Esophagus squamous epithelium (tissue), 5 donors: ENCODE measurements at regions not wholly inside any gene's neighbourhood (a gene's known extent, or its start where the extent isn't known, plus 50 kb on each side); places are given as distances from the start of the nearest gene placed in this dataset.

Source experiments
- DNase-seq: peaks from one replicate; lab custom pipeline; 2025; lab: John Stamatoyannopoulos, UW
- H3K27ac ChIP-seq, 4 donors: fragments of 200-600 bp; sonication (generic); one replicate each; pipeline ENCODE4 v1.5.1; 2016 to 2019; ENCODE audit warnings: mild to moderate bottlenecking in 1 of 4
- H3K27me3 ChIP-seq, 4 donors: fragments of 200-600 bp; sonication (generic); 1 replicate in 3 of 4; 2 replicates in 1 of 4; pipeline versions ENCODE4 v1.5.1 to v1.6.0; 2017 to 2021; ENCODE audit warnings: antibody characterized with exemption in 1 of 4
- H3K36me3 ChIP-seq, 3 donors: fragments of 200-600 bp; sonication (generic); one replicate each; pipeline ENCODE4 v1.5.1; 2016 to 2019
- H3K4me1 ChIP-seq, 3 donors: fragments of 200-600 bp; sonication (generic); one replicate each; pipeline ENCODE4 v1.5.1; 2017 to 2019
- H3K4me3 ChIP-seq, 4 donors: fragments of 200-600 bp; sonication (generic); 1 replicate in 3 of 4; 2 replicates in 1 of 4; pipeline ENCODE4 v1.5.1; 2016 to 2019; ENCODE audit warnings: mild to moderate bottlenecking in 2 of 4, moderate library complexity in 1 of 4
- H3K9me3 ChIP-seq, 3 donors: fragments of 200-600 bp; sonication (generic); one replicate each; pipeline ENCODE4 v1.5.1; 2016 to 2019
- CTCF ChIP-seq, 6 experiments: fragments of 450-650 bp in 4 of 6; fragments of 200-600 bp in 2 of 6; sonication (generic) in 2 of 6; IDR thresholded peaks; one replicate each; pipeline ENCODE4 v1.5.1; 2016 to 2019; ENCODE audit warnings: antibody characterized with exemption in 6 of 6, mild to moderate bottlenecking in 4 of 6, moderate library complexity in 4 of 6
- POLR2A ChIP-seq, 4 donors: fragments of 450-650 bp; IDR thresholded peaks; one replicate each; pipeline ENCODE4 v1.6.1; 2017; ENCODE audit warnings: antibody characterized with exemption in 4 of 4, mild to moderate bottlenecking in 4 of 4, moderate library complexity in 3 of 4
- WGBS, 2 donors: methylation state at CpG; one replicate each; pipeline ENCODE4 v1.1.5; 2018; 5-methylcytosine and 5-hydroxymethylcytosine counted together
- intact Hi-C: fragments of 100-400 bp; cut with DNase I; formaldehyde crosslinking; loops from one replicate; pipeline ENCODE4 v1.15.0; 2022
- donor health status: DM: yes; HTN: yes; CAD: no.

DNA sequence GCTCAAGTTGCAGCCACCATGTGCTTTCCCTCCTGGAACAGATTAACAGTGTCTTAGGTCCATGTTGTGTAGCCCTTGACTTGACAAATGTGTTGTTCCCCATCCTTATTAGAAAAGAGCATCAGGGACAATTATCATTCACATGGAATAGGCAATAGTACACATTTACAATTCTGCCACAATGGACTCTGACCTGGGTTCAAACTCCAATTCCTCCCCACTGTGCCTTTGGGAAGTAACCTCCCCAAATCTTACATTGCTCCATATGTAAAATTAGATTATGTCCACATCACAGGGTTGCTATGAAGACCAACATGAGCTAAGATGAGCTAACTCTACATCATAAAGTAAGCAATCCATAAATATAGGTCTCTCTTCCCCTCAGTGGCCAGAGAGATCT lies 193.8 kb downstream of the NRP2 start:
- intact Hi-C loops, result no loop called here
- no peaks in the 10 kb centered on the region for H3K4me1 ChIP-seq
- no peak overlapping the region for H3K4me3 ChIP-seq
- TF ChIP-seq POLR2A (IDR thresholded peaks at IDR 0.05), result no peak
- TF ChIP-seq CTCF (IDR thresholded peaks at IDR 0.05), result no peak
- no peaks in the 10 kb centered on the region for H3K9me3 ChIP-seq
- no peak overlapping the region for H3K27ac ChIP-seq
- DNase-seq, result no peak
- H3K27me3 ChIP-seq, result no peaks in the 10 kb centered on the region
- no peaks in the 10 kb centered on the region for H3K36me3 ChIP-seq

DNA sequence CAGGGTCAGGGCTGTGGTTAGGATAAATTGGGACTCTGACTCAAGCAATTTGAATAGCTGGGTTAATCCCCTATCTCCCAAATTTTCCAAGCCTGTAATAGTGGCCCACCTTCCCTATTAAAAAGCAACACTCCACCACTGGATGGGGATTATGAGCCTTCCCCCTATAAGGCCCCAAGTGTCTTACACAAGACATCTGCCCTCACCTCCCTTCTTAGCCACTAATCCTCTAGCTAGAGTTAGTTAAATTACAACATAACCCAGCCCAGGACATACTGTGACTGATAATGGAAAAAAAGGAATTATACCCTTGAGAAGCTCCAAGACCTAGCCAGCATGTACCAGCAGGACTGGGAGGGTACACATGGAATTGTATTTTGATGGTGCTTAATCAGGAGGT lies 190.4 kb downstream of the NRP2 start:
- no peak for DNase-seq
- TF ChIP-seq POLR2A (IDR thresholded peaks at IDR 0.05), result no peak
- no peak for TF ChIP-seq CTCF (IDR thresholded peaks at IDR 0.05)
- intact Hi-C loops, result no loop called here
- Histone ChIP-seq H3K27me3 (no peaks in the 10 kb centered on the region), H3K36me3 (no peaks in the 10 kb centered on the region), H3K27ac (no peak overlapping the region), H3K4me1 (no peaks in the 10 kb centered on the region), H3K9me3 (no peaks in the 10 kb centered on the region), H3K4me3 (no peak overlapping the region)

DNA sequence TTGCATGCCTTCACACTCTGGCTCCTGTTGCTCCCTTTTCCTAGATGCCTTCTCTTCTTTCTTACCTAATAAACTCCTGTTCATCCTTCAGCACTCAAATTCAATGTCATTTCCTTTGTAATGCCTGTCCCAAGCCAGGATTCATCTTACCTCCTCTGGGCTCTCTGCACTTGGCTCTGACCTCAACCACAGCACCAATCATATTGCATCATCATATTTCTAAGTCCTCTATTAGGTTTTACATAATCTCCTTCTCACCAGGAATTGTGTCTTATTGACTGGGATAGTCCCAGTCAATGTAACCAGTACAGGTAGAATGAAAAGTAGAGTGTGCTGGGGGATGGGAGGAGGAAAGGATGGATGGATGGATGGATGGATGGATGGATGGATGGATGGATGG lies 187.1 kb downstream of the NRP2 start:
- intact Hi-C loops, result no loop called here
- Histone ChIP-seq H3K4me1 (peaks cover 0 to 14% (median 0%) of the 10 kb centered on the region in 3 donors), H3K36me3 (no peaks in the 10 kb centered on the region), H3K27ac (no peak overlapping the region), H3K9me3 (no peaks in the 10 kb centered on the region), H3K4me3 (no peak overlapping the region), H3K27me3 (no peaks in the 10 kb centered on the region)
- TF ChIP-seq CTCF (IDR thresholded peaks at IDR 0.05) (no peak), POLR2A (IDR thresholded peaks at IDR 0.05) (no peak)
- no peak for DNase-seq

DNA sequence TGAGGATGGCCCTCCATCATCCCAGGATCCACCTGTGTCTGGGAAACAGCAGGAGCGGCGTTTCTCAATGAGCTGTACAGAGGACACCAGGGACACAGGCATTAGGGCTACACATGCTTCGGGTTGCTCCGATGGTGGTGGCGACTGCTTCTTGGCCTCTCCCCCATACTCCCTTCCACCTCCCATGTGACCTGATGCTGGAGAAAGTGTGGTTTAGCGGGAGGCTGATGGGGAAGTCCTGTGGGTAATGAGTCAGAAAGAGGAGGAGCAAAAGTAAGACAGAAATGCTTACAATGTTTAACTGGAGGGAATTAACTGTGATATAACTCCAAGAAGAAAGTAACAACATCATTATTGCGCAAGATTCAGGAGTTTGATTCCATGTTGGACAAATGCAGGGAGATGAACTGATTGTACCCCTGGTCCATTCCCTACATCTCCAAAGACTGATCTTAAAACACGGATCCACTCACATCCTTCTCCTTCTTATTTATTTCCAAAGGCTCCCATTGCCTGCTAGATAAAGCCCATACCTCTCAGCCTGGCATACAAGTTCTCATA lies 186.6 kb downstream of the NRP2 start:
- H3K9me3 ChIP-seq, result no peaks in the 10 kb centered on the region
- TF ChIP-seq POLR2A (IDR thresholded peaks at IDR 0.05) (no peak), CTCF (IDR thresholded peaks at IDR 0.05) (no peak)
- no peak for DNase-seq
- no peak overlapping the region for H3K27ac ChIP-seq
- H3K36me3 ChIP-seq, result no peaks in the 10 kb centered on the region
- H3K4me3 ChIP-seq, result no peak overlapping the region
- peaks cover 0 to 14% (median 0%) of the 10 kb centered on the region in 3 donors for H3K4me1 ChIP-seq
- WGBS, 2 donors, result 56 to 66% methylated on average over 3 to 6 of the region's 8 CpGs
- no peaks in the 10 kb centered on the region for H3K27me3 ChIP-seq
- intact Hi-C loops, result no loop called here

DNA sequence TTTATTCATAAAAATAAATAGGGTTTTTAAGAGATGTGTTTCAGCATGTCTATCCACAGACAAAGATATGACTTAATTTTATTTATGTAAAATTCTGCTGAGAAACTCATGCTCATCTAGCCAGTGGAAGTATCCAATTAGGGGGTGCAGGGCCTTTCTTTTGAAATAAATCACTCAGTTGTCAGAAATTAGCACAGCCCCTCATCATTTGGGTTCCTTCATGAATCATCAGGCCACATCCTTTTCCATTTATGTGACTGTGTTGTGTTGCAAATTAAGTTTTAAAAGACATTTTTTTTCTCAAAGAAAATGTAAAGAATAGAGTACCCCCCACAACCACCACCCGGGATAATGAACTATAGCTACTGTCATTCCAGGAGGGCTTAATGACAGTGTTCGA lies 185.8 kb downstream of the NRP2 start:
- no peak for DNase-seq
- intact Hi-C loops, result no loop called here
- peaks cover 0 to 14% (median 0%) of the 10 kb centered on the region in 3 donors for H3K4me1 ChIP-seq
- H3K27me3 ChIP-seq, result no peaks in the 10 kb centered on the region
- no peak overlapping the region for H3K27ac ChIP-seq
- H3K4me3 ChIP-seq, result no peak overlapping the region
- no peak for TF ChIP-seq POLR2A (IDR thresholded peaks at IDR 0.05)
- no peak for TF ChIP-seq CTCF (IDR thresholded peaks at IDR 0.05)
- H3K36me3 ChIP-seq, result no peaks in the 10 kb centered on the region
- WGBS, 2 donors, result 72 to 80% methylated on average over 2 of the region's 2 CpGs
- H3K9me3 ChIP-seq, result no peaks in the 10 kb centered on the region
